Testis (tissue), 2 donors: ENCODE measurements at regions not wholly inside any gene's neighbourhood (a gene's known extent, or its start where the extent isn't known, plus 50 kb on each side); places are given as distances from the start of the nearest gene placed in this dataset.

Experiments
- DNase-seq: peaks from one replicate; pipeline ENCODE4 v3.0.0-alpha.2; 2019
- H3K27ac ChIP-seq, 2 donors: fragments of 200-600 bp; sonication (generic); one replicate each; pipeline ENCODE4 v1.5.1; 2019
- H3K27me3 ChIP-seq: fragments of 200-600 bp; sonication (generic); one replicate; pipeline ENCODE4 v1.5.1; 2019
- H3K36me3 ChIP-seq: fragments of 200-600 bp; sonication (generic); one replicate; pipeline ENCODE4 v1.5.1; 2017; ENCODE audit warnings: low read depth; ENCODE audit errors: missing control alignments
- H3K4me1 ChIP-seq: fragments of 200-600 bp; sonication (generic); one replicate; pipeline ENCODE4 v1.5.1; 2019
- H3K4me3 ChIP-seq, 2 donors: fragments of 200-600 bp; sonication (generic); one replicate each; pipeline ENCODE4 v1.5.1; 2017 to 2019
- H3K9me3 ChIP-seq: fragments of 200-600 bp; sonication (generic); one replicate; pipeline ENCODE4 v1.5.1; 2017
- POLR2A ChIP-seq: fragments of 450-650 bp; IDR thresholded peaks from one replicate; pipeline ENCODE4 v1.6.1; 2017; ENCODE audit warnings: antibody characterized with exemption, mild to moderate bottlenecking, moderate library complexity
- WGBS, 2 donors: methylation state at CpG; one replicate each; pipeline ENCODE4 v1.1.5; 2018; 5-methylcytosine and 5-hydroxymethylcytosine counted together
- intact Hi-C: fragments of 100-400 bp; cut with DNase I; formaldehyde crosslinking; loops from one replicate; pipeline ENCODE4 v1.15.1; 2023; ENCODE audit warnings: low total_unique reads
- TF ChIP-seq, protein P1 (sequence below), 3 experiments: fragments of 450-650 bp in 2 of 3; fragments of 200-600 bp in 1 of 3; sonication (generic) in 1 of 3; IDR thresholded peaks; one replicate each; pipeline ENCODE4 v1.5.1; 2016 to 2019; ENCODE audit warnings: antibody characterized with exemption in 3 of 3, mild to moderate bottlenecking in 2 of 3, moderate library complexity in 1 of 3

DNA sequence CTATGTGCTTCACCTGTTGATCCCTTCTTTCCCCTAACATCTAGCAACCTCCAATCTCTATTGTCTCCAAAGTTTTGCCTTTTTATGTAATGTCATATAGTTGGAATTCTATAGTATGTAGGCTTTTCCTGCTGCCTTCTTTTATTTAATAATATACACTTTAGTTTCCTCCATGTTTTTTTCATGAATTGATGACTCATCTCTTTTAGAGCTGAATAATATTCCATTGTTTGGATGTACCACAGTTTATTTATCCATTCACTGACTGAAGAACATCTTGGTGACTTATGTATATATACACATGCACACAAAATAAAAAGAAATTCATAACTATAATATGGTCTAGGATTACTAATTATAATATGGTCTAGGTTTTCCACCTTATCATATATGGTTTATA lies 1314.2 kb downstream of the OTOL1 start:
- H3K27me3 ChIP-seq = no peaks in the 10 kb centered on the region
- H3K36me3 ChIP-seq = no peaks in the 10 kb centered on the region
- no peaks in the 10 kb centered on the region for H3K4me1 ChIP-seq
- H3K9me3 ChIP-seq = no peaks in the 10 kb centered on the region
- TF ChIP-seq, protein P1, sequence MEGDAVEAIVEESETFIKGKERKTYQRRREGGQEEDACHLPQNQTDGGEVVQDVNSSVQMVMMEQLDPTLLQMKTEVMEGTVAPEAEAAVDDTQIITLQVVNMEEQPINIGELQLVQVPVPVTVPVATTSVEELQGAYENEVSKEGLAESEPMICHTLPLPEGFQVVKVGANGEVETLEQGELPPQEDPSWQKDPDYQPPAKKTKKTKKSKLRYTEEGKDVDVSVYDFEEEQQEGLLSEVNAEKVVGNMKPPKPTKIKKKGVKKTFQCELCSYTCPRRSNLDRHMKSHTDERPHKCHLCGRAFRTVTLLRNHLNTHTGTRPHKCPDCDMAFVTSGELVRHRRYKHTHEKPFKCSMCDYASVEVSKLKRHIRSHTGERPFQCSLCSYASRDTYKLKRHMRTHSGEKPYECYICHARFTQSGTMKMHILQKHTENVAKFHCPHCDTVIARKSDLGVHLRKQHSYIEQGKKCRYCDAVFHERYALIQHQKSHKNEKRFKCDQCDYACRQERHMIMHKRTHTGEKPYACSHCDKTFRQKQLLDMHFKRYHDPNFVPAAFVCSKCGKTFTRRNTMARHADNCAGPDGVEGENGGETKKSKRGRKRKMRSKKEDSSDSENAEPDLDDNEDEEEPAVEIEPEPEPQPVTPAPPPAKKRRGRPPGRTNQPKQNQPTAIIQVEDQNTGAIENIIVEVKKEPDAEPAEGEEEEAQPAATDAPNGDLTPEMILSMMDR (IDR thresholded peaks at IDR 0.05) = no peak
- TF ChIP-seq POLR2A = no peak
- no peak overlapping the region for H3K4me3 ChIP-seq
- no peak for DNase-seq
- H3K27ac ChIP-seq = no peak overlapping the region
- intact Hi-C loops = no loop called here

DNA sequence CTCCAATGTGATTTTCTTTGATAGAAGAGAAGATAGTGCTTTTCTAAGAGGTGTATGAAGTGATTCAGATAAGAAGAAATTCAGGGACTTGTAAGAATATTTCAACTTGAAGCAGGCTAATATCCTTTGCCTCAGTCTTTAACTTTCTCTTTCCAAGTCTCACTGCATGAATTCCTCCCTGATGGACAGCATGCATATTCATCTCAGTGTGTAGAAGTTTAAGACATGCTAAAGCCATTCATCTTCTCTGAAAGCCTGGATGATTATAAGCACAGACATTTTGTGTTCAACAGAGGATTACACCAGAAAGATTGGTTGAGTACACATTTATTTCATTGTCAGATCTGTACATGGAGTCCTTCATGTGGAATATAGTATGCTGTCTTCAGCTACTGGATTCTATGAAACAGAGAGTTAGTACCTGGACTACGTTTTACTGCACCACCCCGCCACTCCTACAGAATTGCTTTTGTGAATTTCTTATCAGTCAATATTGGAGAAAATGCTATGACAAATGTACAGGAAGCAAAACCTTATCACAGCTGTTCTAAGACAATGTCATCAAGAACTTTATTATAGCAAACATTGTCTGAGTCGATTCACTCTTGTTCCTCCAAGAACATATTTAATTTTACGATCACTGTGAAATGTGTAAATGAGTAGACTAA lies 1346.1 kb downstream of the OTOL1 start:
- intact Hi-C loops = no loop called here
- Histone ChIP-seq H3K9me3 (no peaks in the 10 kb centered on the region), H3K27me3 (no peaks in the 10 kb centered on the region), H3K4me1 (no peaks in the 10 kb centered on the region), H3K4me3 (no peak overlapping the region), H3K36me3 (no peaks in the 10 kb centered on the region), H3K27ac (no peak overlapping the region)
- TF ChIP-seq, protein P1 (IDR thresholded peaks at IDR 0.05) = no peak
- TF ChIP-seq POLR2A = no peak
- no peak for DNase-seq
- 55 to 65% methylated on average over 4 of the region's 4 CpGs for WGBS, 2 donors

DNA sequence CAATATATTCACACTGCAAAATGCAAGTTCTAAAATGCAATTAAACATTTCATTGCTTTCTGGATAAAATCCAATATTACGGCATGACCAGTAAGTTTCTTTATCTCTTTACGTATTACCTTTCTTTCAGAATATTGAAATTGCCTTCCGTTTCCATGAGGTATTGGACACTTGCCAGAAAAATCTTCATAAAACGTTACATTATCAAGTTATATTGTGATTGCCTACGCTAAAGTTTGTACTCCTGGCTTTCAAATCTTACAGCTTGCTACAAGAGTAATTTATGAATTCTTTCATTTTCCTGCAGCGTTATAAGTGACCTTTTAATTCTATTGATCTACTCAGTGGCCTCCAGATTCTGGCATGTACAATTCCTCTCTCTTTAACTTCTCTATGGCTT lies 1349.3 kb downstream of the OTOL1 start:
- Histone ChIP-seq H3K27ac (no peak overlapping the region), H3K4me1 (no peaks in the 10 kb centered on the region), H3K9me3 (no peaks in the 10 kb centered on the region), H3K27me3 (no peaks in the 10 kb centered on the region), H3K36me3 (no peaks in the 10 kb centered on the region), H3K4me3 (no peak overlapping the region)
- 14 to 22% methylated on average over 6 of the region's 6 CpGs for WGBS, 2 donors
- DNase-seq = no peak
- intact Hi-C loops = no loop called here
- TF ChIP-seq POLR2A = no peak
- TF ChIP-seq, protein P1 (IDR thresholded peaks at IDR 0.05) = no peak

DNA sequence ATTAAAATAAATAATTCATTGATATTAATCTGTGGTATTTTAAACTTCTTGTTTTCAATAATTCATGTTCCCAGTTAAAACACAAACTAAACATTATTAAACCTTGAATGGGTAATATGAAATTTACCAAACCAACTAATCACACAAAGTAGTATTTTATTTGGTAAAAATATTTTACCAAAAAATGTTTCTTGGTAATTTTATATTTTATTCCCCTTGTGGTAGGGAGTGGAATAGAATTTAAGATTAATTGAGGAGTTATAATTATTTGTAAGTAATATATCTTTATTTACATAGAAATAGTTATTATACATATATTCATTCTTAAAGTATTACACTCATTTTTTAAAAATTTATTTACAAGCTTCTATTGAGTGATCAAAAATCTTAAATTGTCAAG lies 1350.9 kb downstream of the OTOL1 start:
- Histone ChIP-seq H3K4me3 (no peak overlapping the region), H3K27ac (no peak overlapping the region), H3K4me1 (no peaks in the 10 kb centered on the region), H3K9me3 (no peaks in the 10 kb centered on the region), H3K36me3 (no peaks in the 10 kb centered on the region), H3K27me3 (no peaks in the 10 kb centered on the region)
- TF ChIP-seq POLR2A = no peak
- TF ChIP-seq, protein P1 (IDR thresholded peaks at IDR 0.05) = peak in 1 of 3 experiments; percentile 59
- DNase-seq = no peak
- intact Hi-C loops = no loop called here

DNA sequence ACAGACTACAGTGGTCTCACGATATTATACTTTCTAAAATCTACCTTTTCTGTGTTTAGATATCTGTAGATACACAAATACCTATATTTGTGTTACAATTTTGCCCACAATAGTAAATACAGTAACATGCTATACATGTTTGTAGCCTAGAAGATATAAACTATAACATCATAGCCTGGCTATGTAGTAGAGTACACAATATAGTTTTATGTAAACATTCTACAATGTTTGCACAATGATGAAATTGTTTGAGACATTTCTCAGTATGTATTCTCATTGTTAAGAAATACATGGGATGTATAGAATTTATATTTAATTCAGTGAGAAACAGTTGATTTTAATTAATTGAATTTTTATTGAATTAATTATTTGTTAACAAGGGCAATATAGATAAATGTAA lies 1367.0 kb downstream of the OTOL1 start:
- Histone ChIP-seq H3K4me1 (no peaks in the 10 kb centered on the region), H3K4me3 (no peak overlapping the region), H3K27me3 (no peaks in the 10 kb centered on the region), H3K36me3 (no peaks in the 10 kb centered on the region), H3K9me3 (no peaks in the 10 kb centered on the region), H3K27ac (no peak overlapping the region)
- TF ChIP-seq, protein P1 (IDR thresholded peaks at IDR 0.05) = no peak
- no peak for TF ChIP-seq POLR2A
- 77 to 81% methylated on average over 1 of the region's 1 CpG for WGBS, 2 donors
- intact Hi-C loops = no loop called here
- no peak for DNase-seq
